Mesenchymal stem cell (in vitro differentiated cells and primary cell): ENCODE measurements at regions not wholly inside any gene's neighbourhood (a gene's known extent, or its start where the extent isn't known, plus 50 kb on each side); places are given as distances from the start of the nearest gene placed in this dataset.

ENCODE experiments used
- DNase-seq: peaks from one replicate; pipeline ENCODE4 v3.0.0-alpha.2; 2013
- H2AFZ ChIP-seq: one replicate; pipeline ENCODE4 v1.6.1; 2013; ENCODE audit warnings: low read depth, mild to moderate bottlenecking, control low read depth, inconsistent platforms, low read length, moderate library complexity
- H2AK5ac ChIP-seq: 2 replicates; pipeline ENCODE4 v1.6.1; 2013; ENCODE audit warnings: low read length, moderate library complexity, mild to moderate bottlenecking, inconsistent platforms; ENCODE audit not compliant: severe bottlenecking
- H2BK120ac ChIP-seq: one replicate; pipeline ENCODE4 v1.6.1; 2013; ENCODE audit warnings: low read depth, mild to moderate bottlenecking, inconsistent platforms, low read length, moderate library complexity
- H2BK12ac ChIP-seq, 2 experiments: one replicate each; pipeline ENCODE4 v1.6.1; 2013; ENCODE audit warnings: inconsistent platforms in 2 of 2, low read length in 2 of 2, mild to moderate bottlenecking in 2 of 2, moderate library complexity in 2 of 2, control low read depth in 1 of 2
- H2BK15ac ChIP-seq: one replicate; pipeline ENCODE4 v1.6.1; 2013; ENCODE audit warnings: mild to moderate bottlenecking, low read depth, inconsistent platforms; ENCODE audit not compliant: poor library complexity, severe bottlenecking
- H2BK5ac ChIP-seq: 2 replicates; pipeline ENCODE4 v1.6.1; 2013; ENCODE audit warnings: low read depth, mild to moderate bottlenecking, low read length, control low read depth, inconsistent platforms; ENCODE audit not compliant: poor library complexity, severe bottlenecking
- H3K14ac ChIP-seq, 2 experiments: one replicate each; pipeline ENCODE4 v1.6.1; 2013; ENCODE audit warnings: inconsistent platforms in 2 of 2, low read length in 2 of 2, control low read depth in 1 of 2, mild to moderate bottlenecking in 1 of 2, moderate library complexity in 1 of 2
- H3K18ac ChIP-seq, 2 experiments: one replicate each; pipeline ENCODE4 v1.6.1; 2013; ENCODE audit warnings: inconsistent platforms in 2 of 2, low read length in 2 of 2, control low read depth in 1 of 2, low read depth in 1 of 2, mild to moderate bottlenecking in 1 of 2
- H3K23ac ChIP-seq, 2 experiments: one replicate each; pipeline ENCODE4 v1.6.1; 2013; ENCODE audit warnings: inconsistent platforms in 2 of 2, low read length in 2 of 2, mild to moderate bottlenecking in 2 of 2, moderate library complexity in 2 of 2, control low read depth in 1 of 2
- H3K27ac ChIP-seq: 2 replicates; pipeline ENCODE4 v1.5.1; 2013; ENCODE audit warnings: mild to moderate bottlenecking, moderate library complexity, low read length, control low read depth, inconsistent platforms; ENCODE audit not compliant: poor library complexity, severe bottlenecking
- H3K27me3 ChIP-seq, 2 experiments: 2 replicates each; pipeline versions ENCODE4 v1.6.1 to v1.7.0; 2013; ENCODE audit warnings: low read length in 2 of 2, mild to moderate bottlenecking in 2 of 2, moderate library complexity in 2 of 2, control low read depth in 1 of 2, inconsistent platforms in 1 of 2; ENCODE audit not compliant: control insufficient read depth in 1 of 2, insufficient read depth in 1 of 2
- H3K36me3 ChIP-seq, 2 experiments: 2 replicates each; pipeline versions ENCODE4 v1.6.1 to v1.7.0; 2013; ENCODE audit warnings: low read length in 2 of 2, control low read depth in 1 of 2, inconsistent platforms in 1 of 2, low read depth in 1 of 2, mild to moderate bottlenecking in 1 of 2; ENCODE audit not compliant: insufficient read depth in 2 of 2, control insufficient read depth in 1 of 2
- H3K4ac ChIP-seq, 2 experiments: one replicate each; pipeline ENCODE4 v1.6.1; 2013; ENCODE audit warnings: inconsistent platforms in 2 of 2, low read length in 2 of 2, mild to moderate bottlenecking in 2 of 2, moderate library complexity in 2 of 2, control low read depth in 1 of 2, low read depth in 1 of 2
- H3K4me1 ChIP-seq: 2 replicates; pipeline ENCODE4 v1.6.1; 2013; ENCODE audit warnings: low read depth, low read length, control low read depth; ENCODE audit not compliant: control insufficient read depth, insufficient read depth
- H3K4me2 ChIP-seq: 2 replicates; pipeline ENCODE4 v1.6.1; 2013; ENCODE audit warnings: low read length, mild to moderate bottlenecking, inconsistent platforms; ENCODE audit not compliant: poor library complexity, severe bottlenecking
- H3K4me3 ChIP-seq, 2 experiments: 2 replicates each; pipeline versions ENCODE4 v1.5.1 to v1.7.0; 2013; ENCODE audit warnings: low read length in 2 of 2, mild to moderate bottlenecking in 2 of 2, control low read depth in 1 of 2, low read depth in 1 of 2; ENCODE audit not compliant: insufficient read depth in 1 of 2
- H3K79me1 ChIP-seq: replicated peaks from 2 replicates; pipeline ENCODE4 v1.6.1; 2013; ENCODE audit warnings: mild to moderate bottlenecking, control low read depth, low read length, inconsistent platforms; ENCODE audit not compliant: poor library complexity, severe bottlenecking
- H3K9ac ChIP-seq: 2 replicates; pipeline ENCODE4 v1.7.0; 2013; ENCODE audit warnings: mild to moderate bottlenecking, low read length, moderate library complexity
- H3K9me3 ChIP-seq: 2 replicates; pipeline ENCODE4 v1.7.0; 2013; ENCODE audit warnings: mild to moderate bottlenecking, low read length; ENCODE audit not compliant: control insufficient read depth
- H4K8ac ChIP-seq: one replicate; pipeline ENCODE4 v1.6.1; 2013; ENCODE audit warnings: inconsistent platforms, mild to moderate bottlenecking, low read length, moderate library complexity
- H4K91ac ChIP-seq: one replicate; pipeline ENCODE4 v1.6.1; 2013; ENCODE audit warnings: mild to moderate bottlenecking, low read length, inconsistent platforms
- WGBS: methylation state at CpG from one replicate; pipeline ENCODE4 v1.1.7; 2013; ENCODE audit warnings: mixed read lengths; 5-methylcytosine and 5-hydroxymethylcytosine counted together

DNA sequence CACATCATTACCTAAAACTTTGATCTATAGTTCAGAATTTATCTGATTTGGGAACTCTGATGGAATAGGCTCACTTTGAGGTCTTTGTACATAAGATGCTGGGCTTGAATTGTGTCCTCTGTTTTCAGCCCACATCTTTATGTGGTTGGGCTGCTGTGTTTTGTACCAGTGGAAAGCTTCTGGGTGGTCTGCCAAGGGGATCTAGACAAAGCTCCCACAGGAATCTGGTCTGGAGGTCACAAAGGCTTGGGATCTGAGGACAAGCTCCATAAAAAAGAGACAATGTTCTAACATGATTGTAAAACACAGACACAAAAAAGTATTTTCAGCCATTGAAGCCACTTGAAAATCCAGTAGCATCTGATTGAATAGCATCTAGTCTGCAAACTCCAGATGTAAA, 393.5 kb upstream of the PITX2 start:
- H2BK15ac ChIP-seq, result no peak overlapping the region
- H4K8ac ChIP-seq, result no peak overlapping the region

DNA sequence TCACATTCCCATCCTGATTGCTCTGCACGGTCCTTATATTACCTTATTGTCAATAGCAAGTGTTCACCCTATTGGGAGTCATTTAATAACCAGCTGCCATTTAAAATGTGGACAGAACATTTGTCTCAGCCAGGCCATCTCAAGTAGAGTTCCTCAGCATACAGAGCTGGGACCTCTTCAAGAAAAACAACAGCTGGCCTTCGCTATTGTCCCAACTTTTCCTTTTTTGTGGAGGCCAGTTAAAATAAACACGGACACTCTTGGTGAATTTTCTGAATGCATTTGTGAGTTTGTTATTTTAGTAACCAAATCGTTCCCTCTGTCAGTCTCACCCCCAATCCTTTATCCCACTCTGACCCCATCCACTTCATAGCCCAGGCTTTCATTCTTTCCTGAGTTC, 395.3 kb upstream of the PITX2 start:
- H3K18ac ChIP-seq, result no peak overlapping the region
- no peaks in the 10 kb centered on the region for H3K36me3 ChIP-seq
- no peak overlapping the region for H3K4ac ChIP-seq
- WGBS, result 95% methylated on average over 1 of the region's 4 CpGs
- DNase-seq, result no peak
- H3K27me3 ChIP-seq, result no peaks in the 10 kb centered on the region
- no peak overlapping the region for H2AK5ac ChIP-seq
- H3K4me3 ChIP-seq, result no peak overlapping the region
- H2BK5ac ChIP-seq, result no peak overlapping the region
- no peak overlapping the region for H3K14ac ChIP-seq
- no peaks in the 10 kb centered on the region for H3K9me3 ChIP-seq
- H3K79me1 ChIP-seq, result no peaks in the 10 kb centered on the region
- H2BK120ac ChIP-seq, result no peak overlapping the region
- H3K27ac ChIP-seq, result no peak overlapping the region
- no peak overlapping the region for H4K91ac ChIP-seq
- H2BK15ac ChIP-seq, result no peak overlapping the region
- H2BK12ac ChIP-seq, result no peak overlapping the region
- no peak overlapping the region for H2AFZ ChIP-seq
- no peak overlapping the region for H3K9ac ChIP-seq
- H3K4me2 ChIP-seq, result no peak overlapping the region
- no peak overlapping the region for H3K23ac ChIP-seq
- H3K4me1 ChIP-seq, result no peaks in the 10 kb centered on the region
- no peak overlapping the region for H4K8ac ChIP-seq

More for the DNA sequence above, 393.5 kb upstream of the PITX2 start:
- DNase-seq, result no peak
- no peak overlapping the region for H2BK120ac ChIP-seq
- no peaks in the 10 kb centered on the region for H3K27me3 ChIP-seq
- no peak overlapping the region for H3K14ac ChIP-seq
- no peak overlapping the region for H2AK5ac ChIP-seq
- H2AFZ ChIP-seq, result no peak overlapping the region
- no peak overlapping the region for H3K27ac ChIP-seq
- no peak overlapping the region for H2BK5ac ChIP-seq
- H2BK12ac ChIP-seq, result no peak overlapping the region
- H3K9me3 ChIP-seq, result no peaks in the 10 kb centered on the region
- no peak overlapping the region for H3K4ac ChIP-seq
- no peak overlapping the region for H3K9ac ChIP-seq
- no peak overlapping the region for H3K4me3 ChIP-seq
- no peaks in the 10 kb centered on the region for H3K4me1 ChIP-seq
- H3K79me1 ChIP-seq, result no peaks in the 10 kb centered on the region
- no peak overlapping the region for H4K91ac ChIP-seq
- no peak overlapping the region for H3K23ac ChIP-seq
- H3K4me2 ChIP-seq, result no peak overlapping the region
- H3K36me3 ChIP-seq, result no peaks in the 10 kb centered on the region
- no peak overlapping the region for H3K18ac ChIP-seq

DNA sequence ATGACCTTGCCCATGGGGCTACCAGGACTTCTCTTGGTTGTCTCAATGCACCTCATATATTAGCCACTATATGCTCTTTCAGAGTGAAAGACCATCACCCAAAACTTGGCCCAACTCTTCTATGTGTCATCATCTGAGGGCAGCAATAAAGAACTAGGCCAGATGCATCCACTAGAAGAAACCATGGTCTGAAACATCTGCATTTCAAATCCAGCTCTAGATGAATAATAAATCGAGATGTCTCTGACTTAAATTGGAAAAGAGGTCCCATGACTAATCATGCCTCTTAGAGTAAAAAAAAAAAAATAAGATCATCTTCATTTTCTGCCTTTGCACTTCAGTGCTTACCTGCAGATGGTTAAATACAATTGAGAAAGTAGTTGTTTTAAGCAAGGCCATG, 397.6 kb upstream of the PITX2 start:
- Histone ChIP-seq H4K8ac (no peak overlapping the region), H3K27ac (no peak overlapping the region), H3K4me3 (no peak overlapping the region), H3K14ac (no peak overlapping the region), H3K23ac (no peak overlapping the region), H2BK5ac (no peak overlapping the region), H3K4ac (no peak overlapping the region), H3K9me3 (no peaks in the 10 kb centered on the region), H2BK120ac (no peak overlapping the region), H3K4me2 (no peak overlapping the region), H3K18ac (no peak overlapping the region), H2BK15ac (no peak overlapping the region), H3K79me1 (no peaks in the 10 kb centered on the region), H2AFZ (no peak overlapping the region), H2AK5ac (no peak overlapping the region), H3K4me1 (no peaks in the 10 kb centered on the region), H3K9ac (no peak overlapping the region), H3K36me3 (no peaks in the 10 kb centered on the region), H3K27me3 (no peaks in the 10 kb centered on the region), H2BK12ac (no peak overlapping the region), H4K91ac (no peak overlapping the region)
- no peak for DNase-seq
- WGBS, result no CpG with 5 or more reads among the region's 1 CpG

DNA sequence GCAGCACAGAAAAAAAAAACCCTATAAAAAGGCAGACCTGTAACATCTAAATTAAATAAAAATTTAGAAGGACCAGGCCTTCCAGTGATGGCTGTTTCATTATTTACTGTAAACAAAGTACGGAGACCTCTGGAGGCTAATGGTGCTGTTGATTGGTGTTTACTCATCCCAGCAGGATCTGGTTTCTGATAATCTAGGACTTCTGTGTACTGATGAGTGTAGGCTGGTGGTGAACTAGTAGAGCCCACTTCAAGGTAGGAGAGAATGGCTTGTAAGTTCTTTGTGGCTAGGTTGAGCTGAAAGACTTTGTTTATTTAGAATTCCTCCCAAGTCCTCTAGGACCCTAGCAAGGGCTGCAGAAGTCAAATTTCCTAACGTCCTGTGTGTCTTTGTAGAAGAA, 398.1 kb upstream of the PITX2 start:
- Histone ChIP-seq H4K8ac (no peak overlapping the region), H2AK5ac (no peak overlapping the region), H3K4me1 (no peaks in the 10 kb centered on the region), H3K23ac (no peak overlapping the region), H3K9ac (no peak overlapping the region), H2BK12ac (no peak overlapping the region), H3K27ac (no peak overlapping the region), H2AFZ (no peak overlapping the region), H3K4ac (no peak overlapping the region), H3K27me3 (no peaks in the 10 kb centered on the region), H3K4me3 (no peak overlapping the region), H3K79me1 (no peaks in the 10 kb centered on the region), H2BK120ac (no peak overlapping the region), H4K91ac (no peak overlapping the region), H3K36me3 (no peaks in the 10 kb centered on the region), H2BK5ac (no peak overlapping the region), H3K18ac (no peak overlapping the region), H3K9me3 (no peaks in the 10 kb centered on the region), H3K4me2 (no peak overlapping the region), H2BK15ac (no peak overlapping the region), H3K14ac (no peak overlapping the region)
- 11% methylated on average over 1 of the region's 2 CpGs for WGBS
- no peak for DNase-seq
